ENCODE measurements at regions not wholly inside any gene's neighbourhood (a gene's known extent, or its start where the extent isn't known, plus 50 kb on each side); places are given as distances from the start of the nearest gene placed in this dataset.

DNA sequence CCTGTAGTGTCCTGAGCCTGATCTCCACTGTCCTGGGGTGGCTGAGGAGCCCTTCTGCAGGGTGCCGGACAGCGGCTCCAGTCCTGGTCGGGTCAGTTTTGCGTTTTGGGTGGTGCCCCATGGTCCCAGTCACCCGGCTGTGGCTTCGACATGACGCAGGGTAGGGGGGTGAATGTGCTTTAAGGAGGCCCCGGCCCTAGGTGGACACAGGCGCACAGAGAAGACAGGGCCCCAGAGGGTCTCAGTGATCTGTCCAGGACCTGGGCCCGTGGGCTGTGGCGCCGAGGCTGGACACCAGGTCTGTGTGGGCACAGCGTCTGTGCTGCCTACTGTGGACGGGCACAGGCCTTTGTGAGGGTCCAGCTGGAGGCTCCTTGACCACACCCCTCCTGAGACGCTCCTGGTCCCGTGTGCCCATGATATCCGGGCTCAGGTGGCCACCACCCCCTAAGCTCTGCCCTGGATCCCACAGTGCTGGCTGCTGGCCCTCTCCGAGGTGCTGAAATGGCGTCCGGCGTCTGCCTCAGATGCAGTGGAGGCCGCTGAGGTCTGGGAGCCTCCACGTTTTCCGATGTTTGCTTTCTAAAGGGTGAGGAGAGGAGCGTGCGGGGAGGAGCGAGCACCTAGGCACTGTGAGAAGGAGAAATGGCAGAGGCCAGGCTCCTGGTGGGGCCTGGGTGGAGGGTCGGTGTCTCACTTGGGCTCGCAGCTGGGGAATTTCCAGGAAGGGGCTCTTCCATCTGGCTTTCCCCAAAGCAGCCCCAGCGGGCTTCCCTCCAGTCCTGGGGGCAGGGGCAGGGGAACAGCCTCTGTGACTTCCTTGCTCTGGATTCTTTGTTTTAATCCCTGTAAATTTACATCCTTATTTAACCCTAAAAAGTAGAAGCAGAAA lies 56.1 kb upstream of the ACSF3 start:
- TF ChIP-seq, protein P1, sequence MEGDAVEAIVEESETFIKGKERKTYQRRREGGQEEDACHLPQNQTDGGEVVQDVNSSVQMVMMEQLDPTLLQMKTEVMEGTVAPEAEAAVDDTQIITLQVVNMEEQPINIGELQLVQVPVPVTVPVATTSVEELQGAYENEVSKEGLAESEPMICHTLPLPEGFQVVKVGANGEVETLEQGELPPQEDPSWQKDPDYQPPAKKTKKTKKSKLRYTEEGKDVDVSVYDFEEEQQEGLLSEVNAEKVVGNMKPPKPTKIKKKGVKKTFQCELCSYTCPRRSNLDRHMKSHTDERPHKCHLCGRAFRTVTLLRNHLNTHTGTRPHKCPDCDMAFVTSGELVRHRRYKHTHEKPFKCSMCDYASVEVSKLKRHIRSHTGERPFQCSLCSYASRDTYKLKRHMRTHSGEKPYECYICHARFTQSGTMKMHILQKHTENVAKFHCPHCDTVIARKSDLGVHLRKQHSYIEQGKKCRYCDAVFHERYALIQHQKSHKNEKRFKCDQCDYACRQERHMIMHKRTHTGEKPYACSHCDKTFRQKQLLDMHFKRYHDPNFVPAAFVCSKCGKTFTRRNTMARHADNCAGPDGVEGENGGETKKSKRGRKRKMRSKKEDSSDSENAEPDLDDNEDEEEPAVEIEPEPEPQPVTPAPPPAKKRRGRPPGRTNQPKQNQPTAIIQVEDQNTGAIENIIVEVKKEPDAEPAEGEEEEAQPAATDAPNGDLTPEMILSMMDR (tag by site-specific recombination; IDR thresholded peaks at IDR 0.05), result no peak
- TF ChIP-seq ZNF157 (tag by site-specific recombination; IDR thresholded peaks at IDR 0.05), result no peak
- no peak for TF ChIP-seq ZFP69B (tag by site-specific recombination; IDR thresholded peaks at IDR 0.05)
- TF ChIP-seq REST (tag by site-specific recombination; IDR thresholded peaks at IDR 0.05), result peak; percentile 94
- TF ChIP-seq ZBTB8A (tag by site-specific recombination; IDR thresholded peaks at IDR 0.05), result no peak
- no peak for TF ChIP-seq MZF1 (tag by site-specific recombination; IDR thresholded peaks at IDR 0.05; ENCODE audit: borderline replicate concordance)
- TF ChIP-seq ZNF768 (tag by site-specific recombination; IDR thresholded peaks at IDR 0.05), result no peak
